ENCODE measurements at regions not wholly inside any gene's neighbourhood (a gene's known extent, or its start where the extent isn't known, plus 50 kb on each side); places are given as distances from the start of the nearest gene placed in this dataset.

DNA sequence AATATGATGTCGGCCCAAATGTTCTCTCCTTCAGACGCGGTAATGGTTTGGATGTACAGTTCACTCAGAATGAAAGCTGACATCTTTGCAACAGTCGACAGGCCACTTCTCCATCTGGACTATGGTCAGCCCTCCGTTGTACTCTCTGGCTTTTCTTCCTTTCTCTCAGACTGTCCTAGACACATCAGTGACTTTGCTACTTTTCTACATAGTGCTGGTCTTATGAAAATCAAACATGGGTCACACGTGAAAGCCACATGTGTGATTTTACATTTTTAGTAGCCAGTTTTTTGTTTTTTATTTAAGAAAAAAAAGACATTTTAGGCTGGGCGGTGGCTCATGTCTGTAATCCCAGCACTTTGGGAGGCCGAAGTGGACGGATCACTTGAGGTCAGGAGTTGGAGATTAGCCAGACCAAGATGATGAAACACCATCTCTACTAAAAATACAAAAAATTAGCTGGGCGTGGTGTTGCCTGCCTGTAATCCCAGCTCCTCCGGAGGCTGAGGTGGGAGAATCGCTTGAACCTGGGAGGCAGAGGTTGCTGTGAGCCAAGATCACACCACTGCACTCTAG lies 644.1 kb downstream of the KCNJ2 start:
- intact Hi-C loops (cut with micrococcal nuclease) = no loop called here
- Histone ChIP-seq H3K36me3 (no peaks in the 10 kb centered on the region), H3K27me3 (ENCODE audit: low read depth) (peaks cover 14% of the 10 kb centered on the region), H3K27ac (replicated peaks) (no peak overlapping the region), H3K4me1 (no peaks in the 10 kb centered on the region), H3K9me3 (replicated peaks) (no peaks in the 10 kb centered on the region), H3K4me3 (no peak overlapping the region)
- no peak for DNase-seq
- TF ChIP-seq, protein P1, sequence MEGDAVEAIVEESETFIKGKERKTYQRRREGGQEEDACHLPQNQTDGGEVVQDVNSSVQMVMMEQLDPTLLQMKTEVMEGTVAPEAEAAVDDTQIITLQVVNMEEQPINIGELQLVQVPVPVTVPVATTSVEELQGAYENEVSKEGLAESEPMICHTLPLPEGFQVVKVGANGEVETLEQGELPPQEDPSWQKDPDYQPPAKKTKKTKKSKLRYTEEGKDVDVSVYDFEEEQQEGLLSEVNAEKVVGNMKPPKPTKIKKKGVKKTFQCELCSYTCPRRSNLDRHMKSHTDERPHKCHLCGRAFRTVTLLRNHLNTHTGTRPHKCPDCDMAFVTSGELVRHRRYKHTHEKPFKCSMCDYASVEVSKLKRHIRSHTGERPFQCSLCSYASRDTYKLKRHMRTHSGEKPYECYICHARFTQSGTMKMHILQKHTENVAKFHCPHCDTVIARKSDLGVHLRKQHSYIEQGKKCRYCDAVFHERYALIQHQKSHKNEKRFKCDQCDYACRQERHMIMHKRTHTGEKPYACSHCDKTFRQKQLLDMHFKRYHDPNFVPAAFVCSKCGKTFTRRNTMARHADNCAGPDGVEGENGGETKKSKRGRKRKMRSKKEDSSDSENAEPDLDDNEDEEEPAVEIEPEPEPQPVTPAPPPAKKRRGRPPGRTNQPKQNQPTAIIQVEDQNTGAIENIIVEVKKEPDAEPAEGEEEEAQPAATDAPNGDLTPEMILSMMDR (IDR thresholded peaks at IDR 0.05; ENCODE audit: borderline replicate concordance) = no peak

DNA sequence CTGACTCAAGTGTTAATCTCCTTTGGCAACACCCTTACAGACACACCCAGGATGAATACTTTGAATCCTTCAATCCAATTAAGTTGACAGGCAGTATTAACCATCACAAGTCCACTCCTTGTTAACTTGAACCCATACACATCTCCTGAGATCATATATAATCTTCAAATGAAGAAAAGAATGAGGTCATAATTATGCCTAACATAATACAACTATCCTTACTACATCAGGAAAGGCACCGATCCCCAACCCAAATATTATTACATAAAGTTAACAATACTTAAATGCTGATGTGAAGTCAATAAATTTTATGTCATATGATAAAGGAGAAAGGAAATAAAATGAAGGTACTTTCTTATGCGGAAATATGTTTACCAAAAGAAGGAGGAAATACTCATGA lies 649.9 kb downstream of the KCNJ2 start:
- TF ChIP-seq, protein P1 (IDR thresholded peaks at IDR 0.05; ENCODE audit: borderline replicate concordance) = no peak
- H3K36me3 ChIP-seq = no peaks in the 10 kb centered on the region
- H3K4me1 ChIP-seq = no peaks in the 10 kb centered on the region
- H3K27me3 ChIP-seq (ENCODE audit: low read depth) = peaks cover 10% of the 10 kb centered on the region
- H3K4me3 ChIP-seq = no peak overlapping the region
- no peaks in the 10 kb centered on the region for H3K9me3 ChIP-seq (replicated peaks)
- intact Hi-C loops (cut with micrococcal nuclease) = no loop called here
- no peak for DNase-seq
- no peak overlapping the region for H3K27ac ChIP-seq (replicated peaks)

DNA sequence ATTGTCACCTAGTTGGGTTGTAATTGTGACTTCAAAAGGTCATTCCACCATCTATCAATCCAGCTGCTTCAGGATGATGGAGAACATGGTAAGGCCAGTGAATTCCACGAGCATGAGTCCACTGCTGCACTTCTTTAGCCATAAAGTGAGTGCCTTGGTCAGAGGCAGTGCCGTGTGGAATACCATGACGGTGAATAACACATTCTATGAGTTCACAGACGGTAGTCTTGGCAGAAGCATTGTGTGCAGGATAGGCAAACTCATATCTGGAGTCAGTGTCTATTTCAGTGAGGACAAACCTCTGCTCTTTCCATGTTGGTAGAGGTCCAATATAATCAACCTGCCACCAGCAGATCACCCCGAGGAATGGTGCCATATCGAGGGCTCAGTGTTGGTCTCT lies 650.9 kb downstream of the KCNJ2 start:
- TF ChIP-seq, protein P1 (IDR thresholded peaks at IDR 0.05; ENCODE audit: borderline replicate concordance) = no peak
- H3K4me1 ChIP-seq = no peaks in the 10 kb centered on the region
- intact Hi-C loops (cut with micrococcal nuclease) = no loop called here
- peaks cover 4% of the 10 kb centered on the region for H3K27me3 ChIP-seq (ENCODE audit: low read depth)
- no peak overlapping the region for H3K4me3 ChIP-seq
- no peaks in the 10 kb centered on the region for H3K9me3 ChIP-seq (replicated peaks)
- DNase-seq = no peak
- H3K36me3 ChIP-seq = no peaks in the 10 kb centered on the region
- H3K27ac ChIP-seq (replicated peaks) = no peak overlapping the region

DNA sequence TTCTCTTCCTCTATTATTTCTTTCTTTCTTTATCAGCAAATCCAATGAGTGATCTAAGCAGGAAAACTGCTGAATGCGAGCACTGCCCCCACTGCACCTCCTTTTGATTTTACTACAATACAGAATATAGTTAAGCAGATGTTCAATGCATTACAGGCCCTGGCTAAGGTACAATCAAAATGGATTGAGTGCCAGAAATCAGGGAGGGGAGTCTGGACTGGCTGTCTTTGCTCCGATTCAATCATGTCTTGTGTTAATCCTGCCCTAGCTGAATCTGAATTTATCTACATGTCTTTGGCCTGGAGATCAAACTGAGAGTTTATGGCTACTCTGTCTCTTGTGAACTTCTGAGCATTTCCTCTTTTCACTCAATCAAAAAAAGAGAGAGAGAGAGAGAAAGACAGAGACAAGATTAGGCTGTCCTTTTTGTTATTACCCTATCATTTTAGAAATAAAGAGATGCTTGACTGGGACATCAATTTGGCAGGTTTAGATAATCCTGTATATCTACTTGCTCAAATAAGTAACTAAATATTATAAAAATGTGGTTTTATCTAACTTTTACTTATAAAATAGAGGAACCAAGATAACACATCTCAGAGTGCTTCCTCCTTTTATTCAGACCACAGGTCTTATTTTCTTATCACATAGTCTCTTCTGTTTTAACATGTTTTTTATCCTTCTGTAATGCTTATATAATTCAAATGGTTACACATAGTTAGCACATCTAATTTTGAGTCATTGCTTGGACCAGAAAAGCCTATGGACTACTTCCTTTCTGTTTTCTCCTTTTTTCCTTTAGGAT lies 656.2 kb downstream of the KCNJ2 start:
- H3K9me3 ChIP-seq (replicated peaks) = peaks cover 3% of the 10 kb centered on the region
- no peaks in the 10 kb centered on the region for H3K4me1 ChIP-seq
- no peaks in the 10 kb centered on the region for H3K27me3 ChIP-seq (ENCODE audit: low read depth)
- TF ChIP-seq, protein P1 (IDR thresholded peaks at IDR 0.05; ENCODE audit: borderline replicate concordance) = no peak
- intact Hi-C loops (cut with micrococcal nuclease) = no loop called here
- H3K27ac ChIP-seq (replicated peaks) = no peak overlapping the region
- no peak for DNase-seq
- no peak overlapping the region for H3K4me3 ChIP-seq
- no peaks in the 10 kb centered on the region for H3K36me3 ChIP-seq

DNA sequence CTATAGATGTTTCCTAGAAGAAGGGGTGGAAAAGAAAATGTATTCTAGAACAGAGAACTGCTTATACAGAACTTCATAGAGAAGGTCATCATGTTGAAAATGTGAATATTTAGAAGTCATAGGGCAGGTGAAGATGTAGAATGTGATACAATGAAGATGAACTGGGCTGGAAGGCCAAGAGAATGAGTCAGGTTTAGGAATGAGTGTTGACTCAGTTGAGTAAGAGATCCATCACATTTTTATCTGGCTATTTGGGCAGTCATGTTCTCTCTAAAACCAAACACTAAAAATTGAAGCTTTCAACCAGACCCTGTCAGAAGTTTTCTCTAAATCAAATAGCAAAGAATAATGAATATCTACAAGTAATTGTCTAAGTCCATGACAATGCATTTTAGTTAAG lies 660.5 kb downstream of the KCNJ2 start:
- Histone ChIP-seq H3K4me3 (no peak overlapping the region), H3K9me3 (replicated peaks) (peaks cover 3% of the 10 kb centered on the region), H3K4me1 (no peaks in the 10 kb centered on the region), H3K27me3 (ENCODE audit: low read depth) (no peaks in the 10 kb centered on the region), H3K27ac (replicated peaks) (no peak overlapping the region), H3K36me3 (no peaks in the 10 kb centered on the region)
- no peak for DNase-seq
- intact Hi-C loops (cut with micrococcal nuclease) = no loop called here
- TF ChIP-seq, protein P1 (IDR thresholded peaks at IDR 0.05; ENCODE audit: borderline replicate concordance) = no peak
